CD8-positive, alpha-beta memory T cell (primary cell): ENCODE measurements at regions not wholly inside any gene's neighbourhood (a gene's known extent, or its start where the extent isn't known, plus 50 kb on each side); places are given as distances from the start of the nearest gene placed in this dataset.

ENCODE experiments used
- CTCF ChIA-PET: fragments of 350-600 bp; sonication (Branson Sonifier 250); formaldehyde crosslinking; loops from one replicate; lab custom pipeline; 2021; ENCODE audit warnings: antibody characterized with exemption; lab: Charles Lee
- POLR2A ChIA-PET: fragments of 350-600 bp; sonication (Branson Sonifier 250); formaldehyde crosslinking; loops from one replicate; lab custom pipeline; 2021; ENCODE audit warnings: antibody characterized with exemption; lab: Charles Lee
- DNase-seq, 5 donors: peaks; one replicate each; pipeline versions ENCODE4 v3.0.0 to v3.0.0-alpha.2; 2020 to 2022; ENCODE audit warnings: mixed read lengths in 1 of 5
- H3K27ac ChIP-seq: one replicate; pipeline ENCODE4 v1.7.0; 2013; ENCODE audit warnings: low read depth, mild to moderate bottlenecking, low read length, moderate library complexity
- H3K27me3 ChIP-seq: 2 replicates; pipeline ENCODE4 v1.7.0; 2013; ENCODE audit warnings: low read length, mild to moderate bottlenecking; ENCODE audit not compliant: insufficient read depth, poor library complexity, severe bottlenecking
- H3K36me3 ChIP-seq: 2 replicates; pipeline ENCODE4 v1.7.0; 2013; ENCODE audit warnings: mild to moderate bottlenecking, low read length, moderate library complexity; ENCODE audit not compliant: insufficient read depth
- H3K4me1 ChIP-seq: 2 replicates; pipeline ENCODE4 v1.7.0; 2013; ENCODE audit warnings: mild to moderate bottlenecking, low read length, moderate library complexity; ENCODE audit not compliant: insufficient read depth
- H3K4me3 ChIP-seq: 2 replicates; pipeline ENCODE4 v1.7.0; 2013; ENCODE audit warnings: mild to moderate bottlenecking, low read length
- H3K9me3 ChIP-seq: 2 replicates; pipeline ENCODE4 v1.7.0; 2013; ENCODE audit warnings: mild to moderate bottlenecking, low read length
- H3K27ac Mint-ChIP-seq, 8 donors: one replicate each; pipeline ENCODE4 v1.8.0; 2020 to 2021; ENCODE audit warnings: mixed read lengths in 8 of 8, mild to moderate bottlenecking in 6 of 8, inconsistent platforms in 3 of 8, moderate library complexity in 3 of 8
- H3K27me3 Mint-ChIP-seq, 2 donors: one replicate each; pipeline ENCODE4 v1.8.0; 2020 to 2021; ENCODE audit warnings: mixed read lengths in 2 of 2, mild to moderate bottlenecking in 1 of 2, moderate library complexity in 1 of 2
- H3K36me3 Mint-ChIP-seq, 3 donors: one replicate each; pipeline ENCODE4 v1.8.0; 2020 to 2021; ENCODE audit warnings: mixed read lengths in 3 of 3, inconsistent platforms in 1 of 3, mild to moderate bottlenecking in 1 of 3
- H3K4me1 Mint-ChIP-seq, 3 donors: one replicate each; pipeline ENCODE4 v1.8.0; 2020 to 2021; ENCODE audit warnings: mixed read lengths in 3 of 3, inconsistent platforms in 1 of 3, mild to moderate bottlenecking in 1 of 3
- H3K4me3 Mint-ChIP-seq, 7 donors: one replicate each; pipeline ENCODE4 v1.8.0; 2020 to 2021; ENCODE audit warnings: mixed read lengths in 7 of 7, mild to moderate bottlenecking in 6 of 7, moderate library complexity in 4 of 7, inconsistent platforms in 2 of 7
- H3K9me3 Mint-ChIP-seq, 5 donors: one replicate each; pipeline ENCODE4 v1.8.0; 2020 to 2022; ENCODE audit warnings: mixed read lengths in 5 of 5, mild to moderate bottlenecking in 3 of 5, moderate library complexity in 2 of 5, inconsistent platforms in 1 of 5

DNA sequence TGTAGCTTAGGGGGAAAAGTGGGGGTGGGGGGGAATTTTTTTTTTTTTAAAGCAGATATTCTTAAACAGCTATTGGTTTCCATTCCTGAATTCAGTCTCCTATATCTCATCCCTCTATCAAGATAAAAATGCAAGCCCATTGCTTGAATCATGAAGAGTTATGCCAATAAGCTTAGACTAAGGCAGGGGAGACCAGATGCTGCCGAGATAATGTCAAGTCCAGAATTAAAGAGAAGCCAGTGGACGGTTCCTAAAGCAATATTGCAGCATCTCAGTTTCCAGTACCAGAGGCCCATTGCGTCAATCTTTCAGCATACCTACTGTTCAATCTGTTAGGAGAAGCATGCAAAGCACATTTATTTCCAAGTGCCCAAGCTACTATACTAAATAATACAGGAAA lies 309.4 kb downstream of the BARHL2 start:
- H3K4me1 ChIP-seq, result no peaks in the 10 kb centered on the region
- no peak for DNase-seq
- no peaks in the 10 kb centered on the region for H3K27me3 ChIP-seq
- Mint-ChIP-seq H3K4me3 (no peak overlapping the region), H3K4me1 (no peaks in the 10 kb centered on the region), H3K27ac (no peak overlapping the region), H3K27me3 (no peaks in the 10 kb centered on the region), H3K9me3 (no peaks in the 10 kb centered on the region), H3K36me3 (no peaks in the 10 kb centered on the region)
- H3K9me3 ChIP-seq, result no peaks in the 10 kb centered on the region
- ChIA-PET POLR2A (no interaction called here), CTCF (no interaction called here)
- H3K4me3 ChIP-seq, result no peak overlapping the region
- no peaks in the 10 kb centered on the region for H3K36me3 ChIP-seq
- H3K27ac ChIP-seq, result no peak overlapping the region

GRCh38 chr1:90405726-90406125 lies 311.4 kb downstream of the BARHL2 start:
- Histone ChIP-seq H3K4me1 (no peaks in the 10 kb centered on the region), H3K36me3 (no peaks in the 10 kb centered on the region), H3K9me3 (no peaks in the 10 kb centered on the region), H3K4me3 (no peak overlapping the region), H3K27ac (no peak overlapping the region), H3K27me3 (no peaks in the 10 kb centered on the region)
- no peak for DNase-seq
- H3K27ac Mint-ChIP-seq, result no peak overlapping the region
- peaks cover 0 to 6% of the 10 kb centered on the region in 2 donors for H3K27me3 Mint-ChIP-seq
- ChIA-PET CTCF (no interaction called here), POLR2A (no interaction called here)
- H3K9me3 Mint-ChIP-seq, result no peaks in the 10 kb centered on the region
- H3K4me3 Mint-ChIP-seq, result no peak overlapping the region
- no peaks in the 10 kb centered on the region for H3K4me1 Mint-ChIP-seq
- H3K36me3 Mint-ChIP-seq, result no peaks in the 10 kb centered on the region

DNA sequence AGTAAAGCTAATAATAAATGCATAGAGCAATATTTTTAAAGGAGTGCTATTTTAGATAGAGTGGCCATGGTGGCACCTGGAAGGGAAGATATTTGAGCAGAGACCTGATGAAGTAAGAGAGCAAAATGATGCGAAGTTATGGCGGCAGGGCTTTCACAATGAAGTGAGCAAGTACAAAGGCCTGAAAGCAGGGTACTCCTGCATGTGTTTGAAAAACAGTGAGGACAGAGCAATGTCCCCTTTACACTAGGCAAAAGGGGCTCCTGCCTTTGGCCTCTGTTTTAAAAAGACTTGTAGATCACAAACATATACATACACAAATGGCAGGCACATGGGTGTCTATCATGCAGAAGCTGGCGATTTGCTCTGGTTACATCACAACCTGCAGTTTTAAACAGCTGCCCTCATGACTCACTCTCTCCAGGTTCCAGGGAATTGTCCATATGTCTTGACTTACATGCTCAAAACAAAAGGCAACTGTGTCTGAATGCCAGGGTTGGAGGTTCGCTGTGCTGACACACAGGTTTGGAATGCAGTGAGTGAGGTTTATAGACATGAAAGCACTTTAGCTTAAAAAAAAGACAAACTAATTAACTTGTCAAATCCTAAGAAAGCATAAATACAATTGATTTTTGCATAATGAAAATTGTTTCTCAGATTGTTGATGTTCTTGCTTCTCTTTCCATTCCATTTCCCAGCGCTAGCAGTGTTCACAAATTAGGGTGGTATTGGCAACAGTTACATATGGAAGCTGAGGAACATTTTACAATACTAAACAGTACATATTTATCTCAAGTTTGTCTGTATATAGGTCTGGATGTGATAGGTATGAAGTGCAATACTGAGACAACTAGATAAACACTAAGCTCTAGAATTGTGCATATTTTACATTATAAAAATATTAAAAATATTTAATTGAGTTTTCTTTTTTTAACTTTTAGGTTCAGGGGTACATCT lies 313.9 kb downstream of the BARHL2 start:
- no peaks in the 10 kb centered on the region for H3K9me3 ChIP-seq
- CTCF ChIA-PET, result no interaction called here
- POLR2A ChIA-PET, result no interaction called here
- no peaks in the 10 kb centered on the region for H3K4me1 ChIP-seq
- H3K27me3 ChIP-seq, result no peaks in the 10 kb centered on the region
- Mint-ChIP-seq H3K36me3 (no peaks in the 10 kb centered on the region), H3K4me1 (no peaks in the 10 kb centered on the region), H3K9me3 (peaks cover 0 to 2% (median 0%) of the 10 kb centered on the region in 5 donors), H3K27ac (no peak overlapping the region), H3K27me3 (peaks cover 1 to 18% of the 10 kb centered on the region in 2 donors), H3K4me3 (no peak overlapping the region)
- no peaks in the 10 kb centered on the region for H3K36me3 ChIP-seq
- DNase-seq, result no peak
- no peak overlapping the region for H3K27ac ChIP-seq
- H3K4me3 ChIP-seq, result no peak overlapping the region

DNA sequence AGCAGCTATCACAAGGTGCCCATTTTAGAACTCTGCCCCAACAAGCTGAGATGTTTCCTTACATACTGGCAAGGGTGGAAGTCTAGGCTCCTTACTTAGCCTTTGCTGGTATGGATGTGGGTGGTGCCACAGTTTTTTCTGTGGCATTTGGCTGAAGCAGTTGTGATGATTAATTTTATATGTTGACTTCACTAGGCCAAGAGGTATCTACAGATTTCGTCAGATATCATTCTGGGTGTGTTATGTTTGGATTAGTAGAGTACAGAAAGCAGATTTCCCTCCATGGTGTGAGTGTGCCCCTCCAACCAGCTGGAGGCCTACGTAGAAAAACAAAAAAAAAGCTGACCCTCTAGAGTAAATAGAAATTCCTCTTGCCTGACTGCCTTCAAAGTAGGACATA lies 317.0 kb downstream of the BARHL2 start:
- Histone ChIP-seq H3K27ac (no peak overlapping the region), H3K9me3 (no peaks in the 10 kb centered on the region), H3K36me3 (no peaks in the 10 kb centered on the region), H3K4me1 (no peaks in the 10 kb centered on the region), H3K4me3 (no peak overlapping the region), H3K27me3 (no peaks in the 10 kb centered on the region)
- Mint-ChIP-seq H3K36me3 (no peaks in the 10 kb centered on the region), H3K27ac (no peak overlapping the region), H3K4me1 (no peaks in the 10 kb centered on the region), H3K4me3 (no peak overlapping the region), H3K9me3 (peaks cover 0 to 2% (median 0%) of the 10 kb centered on the region in 5 donors), H3K27me3 (peaks cover 1 to 18% of the 10 kb centered on the region in 2 donors)
- no peak for DNase-seq
- POLR2A ChIA-PET, result no interaction called here
- CTCF ChIA-PET, result no interaction called here

DNA sequence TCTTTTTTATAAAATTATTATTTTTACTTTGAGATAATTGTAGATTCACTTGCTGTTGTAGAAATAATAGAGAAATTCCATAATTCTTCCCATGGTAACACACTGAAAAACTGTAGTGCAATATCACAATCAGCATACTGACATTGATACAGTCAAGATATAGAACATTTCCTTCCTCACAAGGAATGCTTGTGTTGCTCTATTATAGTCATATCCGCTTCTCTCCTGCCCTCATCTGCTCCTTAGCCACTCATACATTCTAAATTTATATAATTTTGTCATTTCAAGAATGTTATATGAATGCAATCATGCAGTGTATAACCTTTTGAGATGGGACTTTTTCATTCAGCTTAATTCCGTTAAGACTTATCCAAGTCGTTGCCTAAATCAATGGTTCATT lies 320.2 kb downstream of the BARHL2 start:
- no peaks in the 10 kb centered on the region for H3K4me1 ChIP-seq
- H3K27me3 ChIP-seq, result no peaks in the 10 kb centered on the region
- H3K27ac ChIP-seq, result no peak overlapping the region
- Mint-ChIP-seq H3K4me3 (no peak overlapping the region), H3K27me3 (peaks cover 1 to 15% of the 10 kb centered on the region in 2 donors), H3K27ac (no peak overlapping the region), H3K4me1 (no peaks in the 10 kb centered on the region), H3K9me3 (peaks cover 0 to 2% (median 0%) of the 10 kb centered on the region in 5 donors), H3K36me3 (no peaks in the 10 kb centered on the region)
- H3K4me3 ChIP-seq, result no peak overlapping the region
- H3K36me3 ChIP-seq, result no peaks in the 10 kb centered on the region
- CTCF ChIA-PET, result no interaction called here
- DNase-seq, result no peak
- no peaks in the 10 kb centered on the region for H3K9me3 ChIP-seq
- POLR2A ChIA-PET, result no interaction called here

DNA sequence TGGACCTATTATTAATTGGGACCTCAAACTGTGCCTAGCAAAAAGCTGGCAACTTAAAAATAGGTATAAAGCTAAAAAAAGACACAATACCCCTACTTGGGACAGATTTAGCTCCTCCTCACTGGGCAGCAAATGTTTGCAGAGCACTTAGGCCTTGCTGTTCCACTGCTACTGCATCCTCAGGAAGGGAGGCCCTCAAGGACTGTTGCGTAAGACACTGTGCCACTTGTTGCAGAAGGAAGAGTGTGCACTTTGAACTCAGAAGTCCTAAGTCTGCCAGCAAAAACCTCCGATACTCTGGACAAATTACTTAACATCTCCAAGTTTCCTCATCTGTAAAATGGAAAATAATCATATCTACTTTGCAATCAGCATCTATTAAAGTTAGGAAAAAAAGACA lies 322.9 kb downstream of the BARHL2 start:
- H3K27ac Mint-ChIP-seq, result no peak overlapping the region
- no peak for DNase-seq
- no peak overlapping the region for H3K27ac ChIP-seq
- H3K4me3 ChIP-seq, result no peak overlapping the region
- H3K27me3 ChIP-seq, result no peaks in the 10 kb centered on the region
- H3K9me3 ChIP-seq, result no peaks in the 10 kb centered on the region
- no peaks in the 10 kb centered on the region for H3K4me1 Mint-ChIP-seq
- H3K4me3 Mint-ChIP-seq, result no peak overlapping the region
- POLR2A ChIA-PET, result no interaction called here
- peaks cover 0 to 1% of the 10 kb centered on the region in 2 donors for H3K27me3 Mint-ChIP-seq
- no peaks in the 10 kb centered on the region for H3K36me3 Mint-ChIP-seq
- no peaks in the 10 kb centered on the region for H3K36me3 ChIP-seq
- H3K4me1 ChIP-seq, result no peaks in the 10 kb centered on the region
- H3K9me3 Mint-ChIP-seq, result peaks cover 0 to 4% (median 0%) of the 10 kb centered on the region in 5 donors
- CTCF ChIA-PET, result no interaction called here

- Mint-ChIP-seq H3K27me3 (no peaks in the 10 kb centered on the region), H3K27ac (no peak overlapping the region), H3K36me3 (no peaks in the 10 kb centered on the region), H3K9me3 (peaks cover 0 to 3% (median 0%) of the 10 kb centered on the region in 5 donors), H3K4me3 (no peak overlapping the region), H3K4me1 (no peaks in the 10 kb centered on the region)
- no peak overlapping the region for H3K4me3 ChIP-seq
- POLR2A ChIA-PET, result no interaction called here
- CTCF ChIA-PET, result no interaction called here
- H3K4me1 ChIP-seq, result no peaks in the 10 kb centered on the region
- H3K27ac ChIP-seq, result no peak overlapping the region
- H3K36me3 ChIP-seq, result no peaks in the 10 kb centered on the region
- DNase-seq, result no peak
- no peaks in the 10 kb centered on the region for H3K27me3 ChIP-seq
- no peaks in the 10 kb centered on the region for H3K9me3 ChIP-seq
Measured at GRCh38 chr1:90393025-90393424, 324.1 kb downstream of the BARHL2 start.

DNA sequence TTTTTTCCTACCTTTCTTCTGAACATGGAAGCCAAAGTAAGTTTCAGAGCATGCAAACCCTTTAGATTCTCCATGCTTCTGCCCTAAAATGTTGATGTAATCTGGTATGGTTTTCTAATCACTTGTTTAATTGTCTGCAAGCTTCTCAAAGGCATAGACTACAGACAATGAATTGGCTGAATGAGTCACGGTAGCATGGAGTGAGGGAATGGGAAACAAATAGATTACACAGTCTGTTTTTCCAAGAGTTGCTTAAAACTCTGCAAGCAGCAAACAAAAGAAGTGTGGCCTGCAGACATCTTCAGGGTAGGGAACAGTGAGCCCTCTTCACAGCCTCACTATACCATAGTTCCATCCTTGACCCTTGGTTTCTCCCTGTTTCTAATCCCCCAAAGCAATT lies 326.0 kb downstream of the BARHL2 start:
- CTCF ChIA-PET, result no interaction called here
- Mint-ChIP-seq H3K4me1 (no peaks in the 10 kb centered on the region), H3K4me3 (no peak overlapping the region), H3K27me3 (no peaks in the 10 kb centered on the region), H3K9me3 (peaks cover 0 to 3% (median 0%) of the 10 kb centered on the region in 5 donors), H3K36me3 (no peaks in the 10 kb centered on the region), H3K27ac (no peak overlapping the region)
- Histone ChIP-seq H3K36me3 (no peaks in the 10 kb centered on the region), H3K27ac (no peak overlapping the region), H3K4me3 (no peak overlapping the region), H3K9me3 (no peaks in the 10 kb centered on the region), H3K4me1 (no peaks in the 10 kb centered on the region), H3K27me3 (no peaks in the 10 kb centered on the region)
- no peak for DNase-seq
- POLR2A ChIA-PET, result no interaction called here
